NCI-H1048 (cell line): ENCODE measurements at regions not wholly inside any gene's neighbourhood (a gene's known extent, or its start where the extent isn't known, plus 50 kb on each side); places are given as distances from the start of the nearest gene placed in this dataset.

Experiments used
- DNase-seq: peaks from one replicate; lab custom pipeline; 2025; lab: John Stamatoyannopoulos, UW

DNA sequence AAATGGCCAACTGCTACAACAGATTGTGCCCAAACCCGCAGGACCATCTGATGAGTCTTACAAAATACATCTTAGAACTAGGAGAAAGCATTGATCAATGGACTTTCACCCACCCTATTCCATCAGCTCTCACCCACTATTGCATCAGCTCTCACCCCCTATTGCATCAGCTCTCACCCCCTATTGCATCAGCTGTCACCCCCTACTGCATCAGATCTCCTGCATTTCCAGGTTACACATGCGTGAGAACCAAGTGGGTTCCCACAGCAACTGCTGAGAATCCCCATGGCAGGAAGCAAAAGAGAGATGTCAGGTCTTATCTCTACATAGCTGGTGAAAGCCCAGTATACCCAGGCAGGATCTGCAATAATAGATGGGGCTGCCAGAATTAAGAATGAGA lies 533.5 kb downstream of the LTN1 start:
- DNase-seq: no peak

DNA sequence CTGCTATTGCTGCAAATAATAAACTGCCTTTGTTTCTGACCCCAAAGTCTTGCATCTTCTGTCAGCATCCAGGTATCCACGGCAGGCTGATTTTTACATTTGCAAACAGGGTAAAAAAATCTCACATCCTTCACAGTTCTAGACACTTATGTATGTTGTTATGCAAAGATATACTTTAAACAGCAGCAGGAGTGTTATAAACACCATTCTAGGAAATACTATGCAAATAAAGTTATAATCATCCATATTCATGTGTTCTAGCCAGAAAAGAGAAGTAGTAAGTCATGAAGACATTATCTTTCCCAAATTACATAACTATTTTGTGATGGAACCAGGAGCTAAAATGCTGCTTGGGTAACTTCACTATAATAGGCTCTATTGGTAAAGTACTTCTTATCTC lies 534.2 kb downstream of the LTN1 start:
- no peak for DNase-seq

DNA sequence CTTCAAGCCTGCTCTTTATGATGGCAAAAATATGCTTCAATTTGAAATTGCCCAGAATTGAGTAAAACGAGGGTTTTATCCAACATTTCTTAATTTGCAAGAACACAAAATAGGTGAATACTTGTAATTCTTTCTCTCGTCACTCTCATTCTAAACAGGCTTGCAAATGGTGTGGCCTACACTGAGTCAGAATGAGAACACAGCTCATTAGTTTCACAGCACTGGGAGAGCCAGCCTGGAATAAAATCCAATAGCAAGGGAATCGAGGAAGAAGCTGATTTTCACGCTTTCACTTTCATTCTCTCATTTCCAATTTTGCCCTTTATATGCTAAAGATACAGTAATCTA lies 537.5 kb downstream of the LTN1 start:
- no peak for DNase-seq

DNA sequence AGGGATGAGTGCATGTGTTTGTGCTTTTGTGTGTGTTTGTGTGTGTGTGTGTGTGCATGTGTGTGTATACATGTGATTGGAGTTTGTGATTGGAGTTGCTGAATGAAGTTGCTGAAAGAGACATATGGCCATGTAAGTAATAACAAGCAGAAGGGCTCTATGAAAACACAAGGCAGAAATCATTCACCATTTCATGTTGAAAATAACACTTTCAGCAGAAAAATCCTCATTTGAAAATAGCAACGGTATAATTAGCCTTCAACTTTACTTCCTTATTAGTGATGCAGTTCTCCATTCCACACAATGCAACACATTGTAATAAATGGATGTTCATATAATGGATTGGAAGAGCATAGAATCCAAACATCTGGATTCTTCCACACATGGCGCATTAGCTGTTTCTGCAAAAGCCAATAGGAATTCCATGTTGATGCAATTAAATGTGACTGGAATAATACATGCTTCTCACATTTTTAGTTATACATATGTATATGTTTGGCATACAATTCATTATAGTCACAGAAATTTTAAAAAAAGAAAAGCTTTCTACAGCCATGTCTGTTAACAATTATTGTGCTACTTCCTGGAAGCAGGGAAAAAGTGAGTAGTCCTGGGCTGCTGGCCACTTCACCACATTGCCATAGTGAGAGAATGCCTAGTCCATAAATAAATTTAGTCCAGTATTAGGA lies 538.0 kb downstream of the LTN1 start:
- DNase-seq: no peak

DNA sequence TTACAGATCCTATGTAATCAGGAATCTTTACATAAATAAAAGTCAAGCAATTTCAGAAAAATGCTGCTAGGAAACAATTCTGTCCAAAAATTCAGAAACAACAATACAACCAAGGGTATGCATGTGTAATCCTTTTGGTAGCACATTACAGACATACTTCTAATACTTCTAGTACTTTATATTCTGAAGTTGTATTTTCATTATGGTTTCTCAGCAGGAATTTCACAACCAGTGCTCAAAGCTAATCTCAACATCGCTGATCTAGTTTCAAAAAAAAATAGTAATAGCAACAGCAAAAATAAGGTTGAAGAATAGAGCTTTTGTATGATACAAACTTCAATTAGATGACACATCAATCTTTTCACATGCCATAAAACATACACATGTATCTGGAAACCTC lies 545.2 kb downstream of the LTN1 start:
- DNase-seq: no peak

- DNase-seq: no peak
These were observed 547.4 kb downstream of the LTN1 start for GRCh38 chr21:28445141-28445830.

DNA sequence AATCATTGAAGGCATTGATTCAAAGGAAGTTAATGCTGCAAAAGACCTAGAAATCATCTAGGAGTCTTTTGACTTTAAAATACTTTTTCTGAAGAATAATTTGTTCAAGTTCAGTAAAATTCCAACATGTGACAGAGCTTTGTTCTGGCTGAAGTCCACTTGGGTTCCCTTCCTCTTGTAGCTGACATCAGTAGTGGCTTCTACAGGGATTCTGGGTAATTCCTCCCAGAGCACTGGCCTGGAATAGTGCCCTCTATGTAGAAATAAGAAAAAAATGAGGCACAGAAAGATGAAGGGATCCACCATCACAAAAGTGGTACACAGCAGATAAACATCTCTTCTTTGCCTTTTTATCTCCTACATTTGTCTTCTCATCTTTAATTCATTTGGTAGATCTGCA lies 548.1 kb downstream of the LTN1 start:
- DNase-seq: no peak

DNA sequence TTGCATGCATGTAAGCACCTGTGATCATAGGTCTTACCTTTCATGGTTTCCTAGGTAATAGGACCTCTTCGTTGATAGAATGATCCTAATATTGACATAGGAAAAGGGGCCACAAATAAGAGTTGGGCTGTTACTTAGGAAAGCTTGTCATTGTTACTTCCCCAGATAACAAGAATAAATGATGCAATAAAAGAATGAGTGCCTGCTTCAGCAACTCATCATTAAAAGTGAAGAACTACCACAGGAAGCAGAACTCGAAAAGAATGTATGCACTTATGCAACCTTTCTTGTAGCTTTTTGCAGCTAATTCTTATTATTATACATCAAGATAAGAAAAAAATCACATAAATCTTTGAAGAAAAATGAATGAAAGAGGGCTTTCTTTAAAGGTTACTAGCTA lies 548.6 kb downstream of the LTN1 start:
- DNase-seq: no peak

DNA sequence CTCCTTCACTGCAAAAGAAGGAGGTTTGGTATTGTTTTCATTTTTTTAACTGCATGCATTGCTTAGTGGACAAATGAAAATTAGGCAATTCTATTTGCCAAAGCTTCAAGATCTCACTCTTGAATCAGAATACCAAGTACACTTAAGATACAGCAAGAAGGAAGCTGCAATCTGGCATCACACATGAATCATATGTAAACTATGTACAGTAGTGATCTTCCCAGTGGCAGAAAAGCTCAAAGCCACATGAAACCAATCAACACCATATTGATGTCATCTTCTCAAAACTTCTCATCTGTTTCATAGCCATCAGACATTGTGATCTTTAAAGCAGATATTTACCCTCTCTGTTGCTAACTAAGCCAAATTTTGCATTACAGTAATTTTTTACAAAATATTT lies 550.1 kb downstream of the LTN1 start:
- no peak for DNase-seq

DNA sequence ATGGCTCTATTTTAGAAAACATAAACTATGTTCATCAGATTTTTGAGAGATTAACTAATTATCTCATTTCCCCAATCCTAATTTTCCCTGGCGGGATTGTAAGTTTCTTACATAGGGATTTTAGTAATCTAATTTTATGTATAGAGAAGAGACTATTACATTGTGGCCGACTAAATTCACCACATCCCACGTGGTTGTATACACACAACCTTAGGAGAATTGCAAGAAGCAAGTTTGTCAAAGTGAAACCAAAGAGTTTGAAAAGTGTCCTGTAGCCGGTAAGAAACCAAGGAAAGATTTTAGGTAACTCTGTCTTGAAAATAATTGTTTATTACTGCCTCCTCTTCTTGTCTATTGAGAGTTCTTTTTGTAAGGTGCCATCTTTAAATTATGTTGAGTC lies 550.6 kb downstream of the LTN1 start:
- DNase-seq: no peak

DNA sequence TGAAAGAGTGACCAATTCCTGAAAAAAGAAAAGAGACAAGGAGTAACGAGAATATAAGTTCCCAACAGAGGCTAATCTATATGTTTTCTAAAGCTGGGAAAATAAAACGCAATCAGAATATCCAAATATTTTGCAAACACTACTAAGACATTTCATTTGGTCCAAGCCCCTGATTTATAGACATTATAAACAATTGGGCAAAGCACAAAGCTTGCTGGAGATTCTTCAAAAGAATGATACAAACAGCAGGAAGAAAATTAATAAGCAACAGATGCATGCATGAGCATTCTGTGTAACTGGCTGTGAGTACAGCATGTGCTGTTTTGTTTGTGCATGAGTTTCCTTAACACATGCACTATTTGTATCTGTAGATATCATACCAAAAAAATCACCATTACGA lies 552.9 kb downstream of the LTN1 start:
- DNase-seq: no peak

GRCh38 chr21:28439251-28439650 lies 553.4 kb downstream of the LTN1 start:
- no peak for DNase-seq

DNA sequence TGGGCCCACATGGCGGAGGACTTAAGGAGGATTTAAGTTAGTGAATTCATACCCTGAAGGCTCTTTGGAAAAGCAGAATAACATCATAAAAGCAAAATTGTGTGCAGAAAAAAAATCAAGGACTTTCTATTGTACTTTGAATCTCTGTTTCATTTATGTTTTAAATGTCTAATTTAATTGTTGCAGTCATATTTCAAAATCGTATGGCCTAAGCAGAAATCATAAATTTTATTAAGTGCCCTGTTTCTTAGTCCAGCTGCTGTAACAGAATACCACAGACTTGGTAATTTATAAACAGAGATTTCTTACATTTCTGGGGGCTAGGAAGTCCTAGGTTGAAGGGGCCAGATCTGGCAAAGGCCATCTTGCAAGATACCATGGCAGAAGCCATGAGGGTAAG lies 555.6 kb downstream of the LTN1 start:
- DNase-seq: no peak

DNA sequence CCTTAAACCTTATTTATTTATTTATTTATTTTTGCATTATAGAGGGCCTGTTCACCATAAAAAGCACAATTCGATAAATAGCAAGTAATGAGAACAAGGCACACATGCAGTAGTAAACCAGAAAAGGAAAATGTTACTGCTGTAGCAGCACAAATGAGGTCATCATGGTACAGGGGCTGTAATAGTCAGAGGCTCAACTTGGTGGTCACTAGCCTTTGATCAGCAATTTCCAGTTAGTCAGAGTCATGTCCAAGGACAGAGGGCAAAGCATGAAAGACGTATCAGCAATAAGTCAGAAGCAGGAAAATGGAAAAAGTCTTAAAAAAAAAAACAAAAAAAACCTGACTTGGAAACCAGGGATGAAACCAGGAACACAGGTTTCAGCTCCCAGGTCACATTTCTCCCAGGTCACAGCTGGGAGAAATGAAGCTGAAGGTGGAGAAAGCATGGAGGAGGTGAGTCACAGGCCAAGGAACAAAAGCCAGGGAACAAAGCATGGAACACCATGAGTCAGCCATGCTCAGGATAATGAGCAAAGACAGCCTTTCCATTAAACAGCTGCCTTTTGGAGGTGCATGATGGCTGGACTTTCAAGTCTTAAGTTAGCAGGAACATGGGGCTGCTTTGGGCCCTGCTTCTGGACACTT lies 556.3 kb downstream of the LTN1 start:
- DNase-seq: no peak

DNA sequence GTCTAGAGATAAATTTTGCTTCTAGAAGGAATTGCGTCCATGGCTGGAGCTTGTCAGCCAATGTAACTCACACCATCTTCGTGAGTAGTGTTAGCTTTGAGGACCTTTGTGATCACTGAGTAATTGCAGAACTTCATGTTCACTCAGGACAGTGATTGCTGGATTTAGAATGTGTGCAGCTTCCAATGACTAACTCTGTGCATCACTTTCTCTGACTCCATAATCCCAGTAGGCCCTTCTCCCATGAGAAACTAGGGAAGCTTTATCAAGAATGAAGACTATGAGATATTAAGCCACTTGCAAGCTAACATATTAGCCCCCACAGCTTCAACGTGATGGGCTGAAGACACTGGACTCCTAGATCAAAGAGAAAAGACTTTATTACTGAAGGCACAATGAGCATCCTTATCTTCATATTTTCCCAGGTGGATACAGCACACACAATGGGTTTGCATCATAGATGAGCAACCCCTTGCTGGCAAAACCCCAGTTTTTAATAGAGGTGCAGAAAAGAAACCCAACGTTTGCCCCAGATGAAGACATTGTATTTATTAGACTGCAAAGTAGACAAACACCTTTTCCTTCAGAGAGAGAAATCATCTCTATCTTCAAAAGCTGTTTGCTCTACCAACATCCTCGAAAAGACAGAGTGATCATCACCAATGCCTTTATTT lies 561.0 kb downstream of the LTN1 start:
- DNase-seq: no peak

- no peak for DNase-seq
These were observed 561.7 kb downstream of the LTN1 start for GRCh38 chr21:28431022-28431421.

- no peak for DNase-seq
These were observed 563.5 kb downstream of the LTN1 start for GRCh38 chr21:28429161-28429560.

DNA sequence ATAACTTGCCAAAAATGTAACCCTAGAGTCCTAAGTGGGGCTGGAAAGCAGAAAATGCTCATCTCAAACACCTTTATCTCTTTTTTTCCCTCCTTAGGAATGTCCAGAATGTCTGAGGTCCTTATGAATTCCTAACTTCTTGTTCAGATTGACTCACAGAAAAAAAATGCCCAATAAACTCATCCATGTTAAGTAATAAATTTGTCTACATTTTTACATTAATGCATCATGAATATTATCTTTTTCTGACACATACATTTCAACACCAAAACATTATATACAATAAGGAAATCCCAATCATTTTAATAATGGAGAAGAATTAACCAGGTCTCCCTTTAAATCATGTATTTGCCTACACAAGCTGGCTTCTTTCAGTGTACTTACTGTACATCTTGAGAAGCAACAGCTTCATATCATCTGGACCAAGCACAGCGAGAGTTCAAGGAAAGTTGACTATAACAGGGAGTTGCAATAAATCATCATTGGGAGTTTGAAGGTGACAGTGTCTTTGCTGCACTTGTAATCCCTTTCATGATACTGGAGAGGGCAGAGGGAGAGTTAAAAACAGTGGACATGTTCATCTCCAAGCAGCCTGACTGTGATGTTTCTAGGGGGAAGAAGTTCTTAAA lies 565.2 kb downstream of the LTN1 start:
- no peak for DNase-seq

DNA sequence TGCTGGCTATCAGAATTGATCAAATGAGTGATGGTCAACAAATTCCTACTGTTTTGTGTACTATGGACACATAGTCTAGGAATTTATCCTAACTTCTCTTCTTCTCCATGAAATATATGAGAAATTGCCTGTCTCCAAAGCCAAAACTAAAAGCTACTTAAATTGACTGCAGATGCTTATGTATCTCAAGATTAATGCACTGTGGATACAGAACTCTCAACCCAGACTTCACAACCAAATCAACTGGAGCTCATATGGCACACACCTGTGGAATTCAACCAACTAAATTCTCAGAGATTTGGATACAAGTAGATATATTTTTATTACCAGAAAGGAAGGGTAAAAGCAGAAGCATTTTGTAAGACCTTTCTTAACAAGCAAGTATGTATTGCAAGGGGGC lies 566.1 kb downstream of the LTN1 start:
- DNase-seq: no peak

DNA sequence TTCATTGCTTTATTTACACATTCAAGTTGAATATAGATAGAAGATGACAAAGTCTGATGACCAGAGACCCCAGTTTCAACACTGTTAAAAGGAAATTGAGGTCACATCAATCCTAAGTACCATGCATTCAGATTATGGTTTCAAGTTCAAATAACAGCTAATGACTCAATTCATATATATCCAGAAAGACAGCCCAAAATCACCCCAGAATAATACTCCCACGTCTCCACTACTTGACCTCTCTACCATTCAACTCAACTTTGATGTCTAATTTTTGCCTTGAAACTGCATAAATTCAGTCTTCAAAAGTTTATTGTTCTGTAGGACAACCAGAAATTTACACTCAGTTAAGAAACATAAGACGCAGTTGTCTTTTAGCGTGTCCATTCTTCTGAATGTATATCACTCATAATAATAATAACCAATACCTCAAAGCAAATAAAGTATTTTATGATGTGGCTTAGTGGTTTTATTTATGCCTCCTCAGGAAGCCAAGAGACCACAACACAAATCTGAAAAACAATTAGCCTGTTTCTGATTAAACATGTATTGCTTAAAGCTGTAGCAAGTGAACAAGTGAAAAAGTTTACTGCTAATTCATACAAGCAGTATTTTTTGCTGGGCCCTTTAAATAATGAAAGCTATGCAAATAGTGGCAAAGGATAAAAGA lies 569.0 kb downstream of the LTN1 start:
- no peak for DNase-seq

GRCh38 chr21:28421716-28422524 lies 570.8 kb downstream of the LTN1 start:
- DNase-seq: no peak
